Spinal cord (tissue), 9 donors: ENCODE measurements at regions not wholly inside any gene's neighbourhood (a gene's known extent, or its start where the extent isn't known, plus 50 kb on each side); places are given as distances from the start of the nearest gene placed in this dataset.

ENCODE experiments used
- DNase-seq, 6 donors: peaks; one replicate each; pipeline versions ENCODE4 v3.0.0 to v3.0.0-alpha.2; 2013 to 2015; ENCODE audit warnings: low spot score in 6 of 6, low read depth in 4 of 6
- H3K27ac ChIP-seq: one replicate; pipeline ENCODE4 v1.5.1; 2013; ENCODE audit warnings: low read depth, low read length, control low read depth
- H3K27me3 ChIP-seq: one replicate; pipeline ENCODE4 v1.6.1; 2013; ENCODE audit warnings: low read length; ENCODE audit not compliant: control insufficient read depth, insufficient read depth
- H3K36me3 ChIP-seq: one replicate; pipeline ENCODE4 v1.6.1; 2013; ENCODE audit warnings: low read length; ENCODE audit not compliant: control insufficient read depth, insufficient read depth
- H3K4me1 ChIP-seq: one replicate; pipeline ENCODE4 v1.6.1; 2013; ENCODE audit warnings: low read length; ENCODE audit not compliant: control insufficient read depth, insufficient read depth
- H3K4me3 ChIP-seq: one replicate; pipeline ENCODE4 v1.5.1; 2013; ENCODE audit warnings: low read depth, low read length, control low read depth
- H3K9me3 ChIP-seq: one replicate; pipeline ENCODE4 v1.6.1; 2013; ENCODE audit warnings: low read length; ENCODE audit not compliant: control insufficient read depth, insufficient read depth
- WGBS: methylation state at CpG from one replicate; pipeline ENCODE4 v1.1.5; 2013; ENCODE audit warnings: missing lambda C conversion rate; ENCODE audit not compliant: insufficient coverage; 5-methylcytosine and 5-hydroxymethylcytosine counted together
- donor health status: healthy.

DNA sequence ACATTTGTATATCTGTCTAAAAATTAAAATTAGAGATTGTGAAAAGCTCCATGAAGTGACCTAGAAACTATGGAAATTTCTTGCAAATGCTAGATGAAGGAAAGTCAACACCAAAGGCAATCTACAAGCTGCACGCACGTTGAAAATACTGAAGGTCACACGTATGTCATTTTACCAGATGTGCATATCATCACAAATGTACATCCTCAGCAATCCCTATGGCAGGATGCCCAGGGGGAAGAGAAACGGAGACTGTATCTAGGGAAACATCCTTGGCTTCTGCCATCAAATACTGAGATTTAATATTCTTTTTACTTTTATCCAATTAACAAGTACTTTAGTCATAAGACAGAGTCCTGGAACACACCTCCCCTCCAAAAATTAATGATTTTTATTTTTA lies 672.0 kb downstream of the RNF144B start:
- Histone ChIP-seq H3K4me3 (no peak overlapping the region), H3K27ac (no peak overlapping the region), H3K36me3 (no peaks in the 10 kb centered on the region), H3K27me3 (no peaks in the 10 kb centered on the region), H3K9me3 (peaks cover under 1% of the 10 kb centered on the region), H3K4me1 (no peaks in the 10 kb centered on the region)
- peak in 1 of 6 donors; percentile 8 for DNase-seq
- 76% methylated on average over 3 of the region's 4 CpGs for WGBS

GRCh38 chr6:19067165-19067564 lies 680.0 kb downstream of the RNF144B start:
- no peaks in the 10 kb centered on the region for H3K27me3 ChIP-seq
- peak in 1 of 6 donors; percentile 18 for DNase-seq
- no peak overlapping the region for H3K27ac ChIP-seq
- H3K36me3 ChIP-seq, result no peaks in the 10 kb centered on the region
- H3K9me3 ChIP-seq, result peaks cover 2% of the 10 kb centered on the region
- H3K4me3 ChIP-seq, result no peak overlapping the region
- H3K4me1 ChIP-seq, result no peaks in the 10 kb centered on the region
- 78% methylated on average over 3 of the region's 3 CpGs for WGBS

DNA sequence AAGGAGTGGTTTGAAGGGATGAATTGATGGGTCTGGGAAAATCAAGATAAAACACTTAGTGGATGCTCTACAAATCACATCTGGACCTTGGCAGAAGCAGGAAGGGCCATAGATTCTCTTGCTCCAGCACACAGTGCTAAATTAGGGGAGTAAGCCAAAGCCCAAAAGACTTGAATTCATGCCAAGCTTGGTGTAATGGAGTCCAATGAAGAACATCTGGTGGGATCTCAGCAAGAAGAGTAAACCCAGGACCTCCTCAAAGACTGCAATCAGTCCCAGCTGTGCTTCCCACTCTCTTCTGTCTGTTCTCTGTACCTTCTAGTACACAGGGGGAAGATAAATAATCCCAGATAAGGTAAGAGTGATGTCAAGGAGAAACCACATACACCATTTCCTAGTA lies 683.4 kb downstream of the RNF144B start:
- peaks cover 7% of the 10 kb centered on the region for H3K9me3 ChIP-seq
- H3K36me3 ChIP-seq, result no peaks in the 10 kb centered on the region
- H3K27me3 ChIP-seq, result no peaks in the 10 kb centered on the region
- DNase-seq, result peak in 1 of 6 donors; percentile 18
- H3K27ac ChIP-seq, result no peak overlapping the region
- no peaks in the 10 kb centered on the region for H3K4me1 ChIP-seq
- H3K4me3 ChIP-seq, result no peak overlapping the region

DNA sequence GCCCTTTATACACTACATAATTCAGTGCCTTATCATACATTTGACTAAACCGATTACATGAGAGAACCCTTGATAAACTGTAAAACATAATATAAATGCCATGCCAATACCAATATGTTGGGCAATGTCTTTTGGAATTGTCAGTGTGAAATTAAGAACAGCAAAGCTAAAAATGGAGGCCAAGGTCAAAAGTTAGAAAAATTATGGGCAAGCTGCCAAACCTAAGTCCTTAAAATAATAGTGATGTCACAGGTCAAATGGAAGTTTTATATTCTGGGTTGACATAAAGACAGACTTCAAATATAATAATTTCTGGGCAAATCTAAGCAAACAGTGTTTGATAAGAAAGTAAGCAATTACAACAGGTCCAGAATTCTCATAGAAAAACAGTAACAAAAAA lies 696.7 kb downstream of the RNF144B start:
- Histone ChIP-seq H3K4me1 (no peaks in the 10 kb centered on the region), H3K9me3 (no peaks in the 10 kb centered on the region), H3K27me3 (no peaks in the 10 kb centered on the region), H3K36me3 (no peaks in the 10 kb centered on the region), H3K27ac (no peak overlapping the region), H3K4me3 (no peak overlapping the region)
- no peak for DNase-seq
- no CpG with 5 or more reads among the region's 1 CpG for WGBS

DNA sequence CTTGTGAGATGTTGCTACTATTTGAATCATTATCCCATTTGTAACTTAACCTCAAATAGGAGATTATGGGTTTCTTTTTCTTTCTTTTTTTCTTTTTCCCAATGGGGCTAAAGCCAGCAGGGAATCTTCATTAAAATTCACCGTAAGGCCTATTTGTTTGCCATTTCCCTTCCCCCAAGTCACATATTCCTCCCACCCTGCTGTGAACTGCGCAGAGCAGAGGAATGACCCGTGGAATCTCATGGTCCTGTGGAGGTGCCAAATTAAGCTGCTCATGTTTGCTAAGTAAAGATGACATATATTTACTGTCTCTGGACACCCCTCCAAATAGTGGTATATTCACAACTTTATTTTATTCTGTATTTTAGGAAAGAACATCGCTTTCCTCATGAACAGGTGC lies 699.3 kb downstream of the RNF144B start:
- no CpG with 5 or more reads among the region's 4 CpGs for WGBS
- Histone ChIP-seq H3K36me3 (no peaks in the 10 kb centered on the region), H3K27ac (no peak overlapping the region), H3K27me3 (no peaks in the 10 kb centered on the region), H3K4me1 (no peaks in the 10 kb centered on the region), H3K4me3 (no peak overlapping the region), H3K9me3 (no peaks in the 10 kb centered on the region)
- DNase-seq, result no peak

GRCh38 chr6:19087296-19087695 lies 700.1 kb downstream of the RNF144B start:
- no peak overlapping the region for H3K27ac ChIP-seq
- no peaks in the 10 kb centered on the region for H3K36me3 ChIP-seq
- no CpG with 5 or more reads among the region's 1 CpG for WGBS
- H3K4me1 ChIP-seq, result no peaks in the 10 kb centered on the region
- no peaks in the 10 kb centered on the region for H3K27me3 ChIP-seq
- no peaks in the 10 kb centered on the region for H3K9me3 ChIP-seq
- DNase-seq, result no peak
- H3K4me3 ChIP-seq, result no peak overlapping the region

- Histone ChIP-seq H3K4me3 (no peak overlapping the region), H3K27me3 (no peaks in the 10 kb centered on the region), H3K27ac (no peak overlapping the region), H3K36me3 (no peaks in the 10 kb centered on the region), H3K9me3 (no peaks in the 10 kb centered on the region), H3K4me1 (no peaks in the 10 kb centered on the region)
- no peak for DNase-seq
- no CpG with 5 or more reads among the region's 1 CpG for WGBS
Measured at GRCh38 chr6:19087897-19088296, 700.7 kb downstream of the RNF144B start.

DNA sequence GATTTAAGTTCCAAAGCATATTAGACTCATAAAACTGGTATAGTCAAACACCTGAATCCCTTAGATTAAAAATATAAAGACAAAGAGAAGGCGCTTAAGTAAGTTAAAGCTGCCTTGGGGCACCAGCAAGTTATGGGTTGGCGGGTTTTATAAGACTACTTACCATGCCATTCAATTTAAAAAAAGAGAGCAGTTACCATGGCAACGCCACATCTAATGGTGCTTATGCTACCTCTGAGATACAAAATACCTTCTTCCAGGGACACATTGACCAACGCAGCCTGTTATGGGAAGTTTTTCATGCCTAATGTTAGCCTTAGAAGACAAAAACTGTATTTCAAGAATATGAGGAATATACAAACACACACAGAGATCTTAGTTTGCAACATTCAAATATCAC lies 713.6 kb downstream of the RNF144B start:
- no peaks in the 10 kb centered on the region for H3K27me3 ChIP-seq
- WGBS, result no CpG with 5 or more reads among the region's 4 CpGs
- no peak overlapping the region for H3K27ac ChIP-seq
- H3K36me3 ChIP-seq, result no peaks in the 10 kb centered on the region
- no peaks in the 10 kb centered on the region for H3K4me1 ChIP-seq
- no peak overlapping the region for H3K4me3 ChIP-seq
- H3K9me3 ChIP-seq, result peaks cover 2% of the 10 kb centered on the region
- DNase-seq, result peak in 3 of 6 donors; percentile 13 to 92 (median 17)

- peak in 1 of 6 donors; percentile 4 for DNase-seq
- 100% methylated on average over 2 of the region's 3 CpGs for WGBS
- no peak overlapping the region for H3K27ac ChIP-seq
Measured at GRCh38 chr6:19102936-19103335, 715.8 kb downstream of the RNF144B start.

GRCh38 chr6:19107468-19107867 lies 720.3 kb downstream of the RNF144B start:
- H3K36me3 ChIP-seq, result no peaks in the 10 kb centered on the region
- no peak for DNase-seq
- no peaks in the 10 kb centered on the region for H3K27me3 ChIP-seq
- H3K9me3 ChIP-seq, result peaks cover 10% of the 10 kb centered on the region
- H3K4me3 ChIP-seq, result no peak overlapping the region
- WGBS, result no CpG with 5 or more reads among the region's 1 CpG
- no peak overlapping the region for H3K27ac ChIP-seq
- H3K4me1 ChIP-seq, result no peaks in the 10 kb centered on the region

More at GRCh38 chr6:19102936-19103335, 715.8 kb downstream of the RNF144B start:
- H3K4me1 ChIP-seq, result no peaks in the 10 kb centered on the region
- peaks cover 2% of the 10 kb centered on the region for H3K9me3 ChIP-seq
- no peaks in the 10 kb centered on the region for H3K36me3 ChIP-seq
- H3K4me3 ChIP-seq, result no peak overlapping the region
- H3K27me3 ChIP-seq, result no peaks in the 10 kb centered on the region
